ENCODE measurements at regions not wholly inside any gene's neighbourhood (a gene's known extent, or its start where the extent isn't known, plus 50 kb on each side); places are given as distances from the start of the nearest gene placed in this dataset.

DNA sequence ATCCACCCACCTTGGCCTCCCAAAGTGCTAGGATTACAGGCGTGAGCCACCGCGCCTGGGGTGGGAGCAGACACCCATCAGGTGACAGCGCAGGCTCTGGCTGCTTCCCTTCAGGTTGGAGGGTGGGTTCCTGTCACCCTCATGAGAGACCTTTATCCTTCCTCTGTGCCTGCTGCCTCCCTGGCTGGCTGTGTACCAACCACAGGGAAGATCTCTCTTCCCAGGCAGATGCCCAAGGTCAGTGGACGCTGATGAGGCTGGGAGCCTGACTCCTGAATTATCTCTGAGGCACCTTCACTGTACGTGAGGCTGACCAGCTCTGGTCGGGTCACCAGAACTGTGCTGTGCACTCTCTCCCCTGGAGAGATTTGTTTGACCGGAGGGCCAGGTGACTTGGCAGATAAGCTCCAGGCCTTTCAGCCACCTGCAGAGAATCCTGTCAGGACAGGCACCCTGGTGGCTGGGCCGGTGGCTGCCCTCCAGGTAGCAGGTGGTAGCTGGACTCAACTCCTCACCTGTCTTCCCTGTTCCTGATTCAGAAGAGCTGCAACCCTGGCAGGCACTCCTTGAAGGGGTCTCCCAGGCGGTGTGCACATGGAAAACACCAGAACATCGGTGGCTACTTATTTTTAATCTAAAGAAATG, 251.9 kb downstream of the GLRX3 start:
- TF ChIP-seq, protein P1, sequence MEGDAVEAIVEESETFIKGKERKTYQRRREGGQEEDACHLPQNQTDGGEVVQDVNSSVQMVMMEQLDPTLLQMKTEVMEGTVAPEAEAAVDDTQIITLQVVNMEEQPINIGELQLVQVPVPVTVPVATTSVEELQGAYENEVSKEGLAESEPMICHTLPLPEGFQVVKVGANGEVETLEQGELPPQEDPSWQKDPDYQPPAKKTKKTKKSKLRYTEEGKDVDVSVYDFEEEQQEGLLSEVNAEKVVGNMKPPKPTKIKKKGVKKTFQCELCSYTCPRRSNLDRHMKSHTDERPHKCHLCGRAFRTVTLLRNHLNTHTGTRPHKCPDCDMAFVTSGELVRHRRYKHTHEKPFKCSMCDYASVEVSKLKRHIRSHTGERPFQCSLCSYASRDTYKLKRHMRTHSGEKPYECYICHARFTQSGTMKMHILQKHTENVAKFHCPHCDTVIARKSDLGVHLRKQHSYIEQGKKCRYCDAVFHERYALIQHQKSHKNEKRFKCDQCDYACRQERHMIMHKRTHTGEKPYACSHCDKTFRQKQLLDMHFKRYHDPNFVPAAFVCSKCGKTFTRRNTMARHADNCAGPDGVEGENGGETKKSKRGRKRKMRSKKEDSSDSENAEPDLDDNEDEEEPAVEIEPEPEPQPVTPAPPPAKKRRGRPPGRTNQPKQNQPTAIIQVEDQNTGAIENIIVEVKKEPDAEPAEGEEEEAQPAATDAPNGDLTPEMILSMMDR (IDR thresholded peaks at IDR 0.05; ENCODE audit: insufficient read depth, low read depth, low read length, missing control alignments): no peak
- DNase-seq (ENCODE audit: low read depth): no peak
- no peak overlapping the region for H3K4me3 ChIP-seq (ENCODE audit: low read length)

DNA sequence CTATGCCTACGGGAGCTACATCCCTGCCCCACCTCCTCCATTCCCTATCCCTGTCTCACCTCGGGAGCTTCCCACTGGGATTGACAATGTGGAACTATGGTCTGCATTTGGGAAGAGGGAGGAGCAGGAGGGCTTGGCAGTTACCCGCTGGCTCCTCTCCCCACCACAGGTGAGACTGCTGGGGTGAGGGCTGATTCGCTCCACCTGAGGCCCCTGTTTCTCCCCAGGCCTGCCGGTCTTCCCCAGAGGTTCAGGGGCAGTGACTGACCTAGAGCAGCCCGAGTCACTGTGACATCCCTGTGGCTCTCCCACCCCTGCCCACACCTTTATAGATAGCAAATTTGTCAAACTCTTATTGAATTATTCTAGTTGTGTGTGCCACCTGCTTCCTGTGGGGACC, 252.6 kb downstream of the GLRX3 start:
- TF ChIP-seq, protein P1 (IDR thresholded peaks at IDR 0.05; ENCODE audit: insufficient read depth, low read depth, low read length, missing control alignments): no peak
- no peak overlapping the region for H3K4me3 ChIP-seq (ENCODE audit: low read length)
- DNase-seq (ENCODE audit: low read depth): no peak

DNA sequence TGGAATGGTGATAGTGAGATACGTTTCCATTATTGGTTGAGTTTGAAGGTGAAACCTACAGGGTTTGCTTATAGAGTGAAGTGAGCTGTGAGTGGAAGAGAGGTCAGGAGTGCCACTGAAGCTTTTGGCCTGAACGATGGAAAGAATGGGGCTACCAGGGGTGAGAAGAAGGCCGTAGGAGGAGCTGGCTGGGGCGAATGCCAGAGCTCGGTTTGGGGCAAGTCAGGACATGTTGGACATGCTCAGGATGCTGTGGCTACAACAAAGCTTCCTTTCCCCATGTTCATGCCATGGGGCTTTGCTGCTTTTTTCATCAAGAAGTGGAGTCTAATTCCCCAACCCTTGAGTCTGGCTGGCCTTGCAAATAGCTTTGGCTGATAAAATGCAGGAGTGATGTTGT, 253.7 kb downstream of the GLRX3 start:
- TF ChIP-seq, protein P1 (IDR thresholded peaks at IDR 0.05; ENCODE audit: insufficient read depth, low read depth, low read length, missing control alignments): no peak
- no peak overlapping the region for H3K4me3 ChIP-seq (ENCODE audit: low read length)
- DNase-seq (ENCODE audit: low read depth): no peak

DNA sequence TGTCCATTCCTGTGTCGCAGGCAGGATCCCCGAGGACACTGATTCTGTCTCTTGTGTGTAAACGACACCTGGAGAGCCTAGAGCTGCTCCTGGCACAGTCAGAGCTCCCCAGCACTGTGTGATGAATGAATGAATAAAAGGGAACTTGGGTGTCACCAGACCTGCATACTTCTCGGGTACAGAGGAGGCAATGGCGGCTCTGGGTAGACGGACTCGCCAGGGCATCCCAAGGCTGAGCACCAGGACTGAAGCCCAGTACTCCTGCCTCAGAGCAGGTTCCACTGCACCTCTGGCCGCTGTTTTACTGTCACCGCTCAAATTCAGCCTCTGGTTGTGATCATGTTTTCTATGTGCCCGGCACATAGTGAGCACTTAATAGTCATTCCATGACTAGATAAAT, 255.8 kb downstream of the GLRX3 start:
- H3K4me3 ChIP-seq (ENCODE audit: low read length): no peak overlapping the region
- no peak for DNase-seq (ENCODE audit: low read depth)
- TF ChIP-seq, protein P1 (IDR thresholded peaks at IDR 0.05; ENCODE audit: insufficient read depth, low read depth, low read length, missing control alignments): no peak

DNA sequence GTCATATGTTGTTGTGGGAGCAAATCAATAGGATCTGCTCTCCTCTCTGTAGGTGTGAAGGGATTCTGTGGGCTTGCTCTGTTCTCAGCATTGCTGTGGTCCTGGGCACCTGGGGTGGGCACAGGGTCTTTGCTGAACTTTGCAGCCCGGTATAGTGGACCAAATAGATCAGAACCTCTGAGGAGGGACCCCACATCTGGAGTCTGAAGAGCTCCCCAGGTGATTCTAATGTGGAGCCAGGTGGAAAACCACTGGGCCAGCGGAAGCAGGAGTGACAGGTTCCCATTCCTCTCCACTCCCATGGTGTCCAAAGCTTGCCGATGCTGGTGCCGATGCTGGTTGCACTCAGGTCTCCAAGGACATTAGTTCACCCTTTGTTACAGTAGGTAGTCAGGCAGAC, 257.2 kb downstream of the GLRX3 start:
- no peak for DNase-seq (ENCODE audit: low read depth)
- TF ChIP-seq, protein P1 (IDR thresholded peaks at IDR 0.05; ENCODE audit: insufficient read depth, low read depth, low read length, missing control alignments): no peak
- no peak overlapping the region for H3K4me3 ChIP-seq (ENCODE audit: low read length)

DNA sequence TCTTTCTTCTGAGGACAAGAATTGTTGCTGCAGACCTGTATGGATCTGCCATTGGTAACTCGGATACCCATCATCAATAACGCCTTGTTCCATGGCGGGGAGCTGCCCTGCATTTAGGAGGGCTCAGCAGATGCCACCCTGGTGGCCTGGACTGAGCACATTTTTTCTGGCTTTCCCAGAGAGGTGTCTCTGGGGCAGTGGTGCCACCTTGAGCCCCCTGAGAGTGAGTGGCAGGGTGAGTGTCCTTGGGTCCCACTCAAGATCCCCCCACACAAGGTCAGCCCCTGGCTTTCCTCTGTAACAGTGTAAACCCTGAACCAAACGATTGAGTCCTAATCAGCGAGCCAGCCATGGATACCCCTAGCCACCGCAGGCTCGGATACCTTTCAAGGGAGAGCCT, 258.6 kb downstream of the GLRX3 start:
- H3K4me3 ChIP-seq (ENCODE audit: low read length): no peak overlapping the region
- DNase-seq (ENCODE audit: low read depth): no peak
- TF ChIP-seq, protein P1 (IDR thresholded peaks at IDR 0.05; ENCODE audit: insufficient read depth, low read depth, low read length, missing control alignments): no peak

DNA sequence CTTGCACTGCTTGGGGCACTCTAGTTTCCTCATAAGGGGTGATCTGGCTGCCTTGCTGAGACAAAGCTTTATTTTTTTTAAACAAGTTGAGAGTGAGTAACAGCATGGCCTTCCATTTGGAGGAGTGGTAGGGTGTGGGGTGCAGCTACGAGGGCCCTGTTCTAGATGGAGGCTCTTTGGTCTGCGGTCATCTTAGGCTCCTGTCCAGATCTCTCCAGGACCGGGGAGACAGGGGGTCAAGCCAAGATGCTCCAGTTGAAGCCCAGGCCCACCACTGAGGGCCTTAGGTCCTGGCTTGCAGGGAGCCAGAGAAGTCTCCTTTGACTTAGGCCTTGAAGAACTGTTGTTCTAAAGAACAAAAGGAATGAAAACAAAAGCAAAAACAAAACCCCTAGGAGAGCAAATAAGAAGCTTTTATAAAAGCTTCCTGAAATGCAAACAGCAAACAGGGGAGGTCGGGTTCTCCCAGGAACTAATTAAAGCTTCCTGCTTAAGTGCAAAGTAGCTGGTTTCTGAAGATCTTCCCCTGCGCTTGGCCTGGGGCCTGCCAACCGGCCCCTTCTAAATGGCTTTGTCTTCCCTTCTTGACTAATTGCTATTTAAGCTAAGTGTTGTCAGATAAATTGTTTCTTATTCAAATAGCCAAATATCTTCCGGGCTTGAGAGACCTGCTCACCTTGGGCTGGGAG, 259.2 kb downstream of the GLRX3 start:
- TF ChIP-seq, protein P1 (IDR thresholded peaks at IDR 0.05; ENCODE audit: insufficient read depth, low read depth, low read length, missing control alignments): no peak
- H3K4me3 ChIP-seq (ENCODE audit: low read length): no peak overlapping the region
- no peak for DNase-seq (ENCODE audit: low read depth)

All from epithelial cell of esophagus (primary cell).